CD4-positive, CD25-positive, alpha-beta regulatory T cell (primary cell): ENCODE measurements at regions not wholly inside any gene's neighbourhood (a gene's known extent, or its start where the extent isn't known, plus 50 kb on each side); places are given as distances from the start of the nearest gene placed in this dataset.
"Not testable (repeated sequence)": the region's sequence is repeated elsewhere in the genome, so short reads cannot be mapped to it uniquely, and the experiment has no call there.

ENCODE experiments used
- ATAC-seq, 2 donors: fragments of 150-1000 bp; cut with Tn5 transposase; one replicate each; pipeline ENCODE4 v1.10.0; 2021; ENCODE audit warnings: low read depth in 2 of 2, moderate number of reproducible peaks in 2 of 2, moderate library complexity in 1 of 2
- DNase-seq, 3 donors: peaks; one replicate each; pipeline versions ENCODE4 v3.0.0 to v3.0.0-alpha.2; 2012 to 2022; ENCODE audit warnings: mixed read lengths in 1 of 3
- H3K27ac ChIP-seq: one replicate; pipeline ENCODE4 v1.7.0; 2013; ENCODE audit warnings: mild to moderate bottlenecking, low read length; ENCODE audit not compliant: insufficient read depth, poor library complexity, severe bottlenecking
- H3K27me3 ChIP-seq: one replicate; pipeline ENCODE4 v1.7.0; 2013; ENCODE audit warnings: low read length; ENCODE audit not compliant: control insufficient read depth, insufficient read depth
- H3K36me3 ChIP-seq: one replicate; pipeline ENCODE4 v1.7.0; 2013; ENCODE audit warnings: mild to moderate bottlenecking, low read length, moderate library complexity; ENCODE audit not compliant: control insufficient read depth, insufficient read depth
- H3K4me1 ChIP-seq: 2 replicates; pipeline ENCODE4 v1.7.0; 2013; ENCODE audit warnings: mild to moderate bottlenecking, low read length; ENCODE audit not compliant: insufficient read depth, control insufficient read depth, poor library complexity, severe bottlenecking
- H3K4me3 ChIP-seq: one replicate; pipeline ENCODE4 v1.7.0; 2013; ENCODE audit warnings: low read depth, mild to moderate bottlenecking, low read length, moderate library complexity
- H3K9me3 ChIP-seq, 2 experiments: 1 replicate in 1 of 2; 2 replicates in 1 of 2; pipeline ENCODE4 v1.7.0; 2013; ENCODE audit warnings: low read length in 2 of 2, mild to moderate bottlenecking in 1 of 2, moderate library complexity in 1 of 2; ENCODE audit not compliant: control insufficient read depth in 2 of 2
- H3K27ac Mint-ChIP-seq, 3 donors: one replicate each; pipeline ENCODE4 v1.8.0; 2020 to 2022; ENCODE audit warnings: mild to moderate bottlenecking in 3 of 3, mixed read lengths in 3 of 3, moderate library complexity in 2 of 3
- H3K27me3 Mint-ChIP-seq: one replicate; pipeline ENCODE4 v1.8.0; 2022; ENCODE audit warnings: mild to moderate bottlenecking, mixed read lengths
- H3K36me3 Mint-ChIP-seq: one replicate; pipeline ENCODE4 v1.8.0; 2020; ENCODE audit warnings: mixed read lengths
- H3K4me1 Mint-ChIP-seq, 4 donors: one replicate each; pipeline ENCODE4 v1.8.0; 2020 to 2022; ENCODE audit warnings: mixed read lengths in 4 of 4, mild to moderate bottlenecking in 1 of 4
- H3K4me3 Mint-ChIP-seq, 4 donors: one replicate each; pipeline ENCODE4 v1.8.0; 2020 to 2022; ENCODE audit warnings: mild to moderate bottlenecking in 4 of 4, mixed read lengths in 4 of 4, moderate library complexity in 3 of 4
- H3K9me3 Mint-ChIP-seq, 7 donors: one replicate each; pipeline ENCODE4 v1.8.0; 2020 to 2022; ENCODE audit warnings: mixed read lengths in 7 of 7, mild to moderate bottlenecking in 3 of 7, moderate library complexity in 2 of 7

- H3K27ac ChIP-seq, H3K36me3 ChIP-seq, ATAC-seq, DNase-seq, H3K4me3 ChIP-seq, H3K9me3 Mint-ChIP-seq, H3K36me3 Mint-ChIP-seq, H3K4me3 Mint-ChIP-seq, H3K27me3 ChIP-seq, H3K27ac Mint-ChIP-seq, H3K9me3 ChIP-seq, H3K4me1 ChIP-seq, H3K4me1 Mint-ChIP-seq: not testable (repeated sequence)
- peaks cover 20% of the 10 kb centered on the region for H3K27me3 Mint-ChIP-seq
Observed at GRCh38 chr19:40940771-40941170, 50.3 kb upstream of the CYP2B6 start.

DNA sequence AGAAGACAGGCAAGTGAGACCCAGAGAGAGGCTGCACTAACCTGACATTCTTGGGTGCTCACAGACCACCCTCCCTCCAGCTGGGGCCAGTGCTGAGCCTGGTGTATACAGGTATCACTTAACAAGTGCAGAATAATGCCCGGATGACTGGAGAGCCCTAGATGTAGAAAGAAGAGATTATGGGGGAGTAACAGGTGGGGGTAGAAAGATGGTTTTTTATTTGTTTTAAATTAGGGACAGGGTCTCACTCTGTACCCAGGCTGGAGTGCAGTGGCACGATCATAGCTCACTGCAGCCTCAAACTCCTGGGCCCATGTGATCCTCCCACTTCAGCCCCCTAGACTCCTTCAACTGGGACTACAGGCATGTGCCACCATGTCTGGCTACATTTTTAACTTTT is 53.1 kb upstream of the CYP2B6 start:
- H3K27me3 ChIP-seq, ATAC-seq, H3K4me3 Mint-ChIP-seq, H3K36me3 Mint-ChIP-seq, H3K4me1 Mint-ChIP-seq, H3K4me1 ChIP-seq, H3K9me3 ChIP-seq, DNase-seq, H3K4me3 ChIP-seq, H3K27ac Mint-ChIP-seq, H3K36me3 ChIP-seq, H3K9me3 Mint-ChIP-seq, H3K27ac ChIP-seq: not testable (repeated sequence)
- peaks cover 14% of the 10 kb centered on the region for H3K27me3 Mint-ChIP-seq

DNA sequence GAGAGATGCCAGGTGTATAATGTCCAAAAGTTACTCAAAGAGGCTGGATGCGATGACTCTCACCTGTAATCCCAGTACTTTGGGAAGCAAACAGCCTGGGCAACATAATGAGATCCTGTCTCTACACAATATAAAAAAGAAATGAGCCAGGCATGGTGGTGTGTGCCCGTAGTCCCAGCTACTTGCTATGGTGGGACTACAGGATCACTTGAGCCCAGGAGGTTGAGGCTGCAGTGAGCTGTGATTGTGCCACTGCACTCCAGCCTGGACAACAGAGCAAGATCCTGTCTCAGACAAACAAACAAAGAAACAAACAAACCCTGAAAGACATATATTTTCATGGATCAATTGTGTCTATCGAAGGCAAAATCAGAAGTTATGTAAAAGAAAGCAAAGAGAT is 54.3 kb upstream of the CYP2B6 start:
- peaks cover 0 to 2% (median 0%) of the 10 kb centered on the region in 4 donors for H3K4me1 Mint-ChIP-seq
- H3K4me3 Mint-ChIP-seq, result no peak overlapping the region
- ATAC-seq (no peak), DNase-seq (no peak)
- Histone ChIP-seq H3K4me3 (no peak overlapping the region), H3K27ac (no peak overlapping the region), H3K36me3 (no peaks in the 10 kb centered on the region), H3K4me1 (no peaks in the 10 kb centered on the region), H3K9me3 (no peaks in the 10 kb centered on the region), H3K27me3 (no peaks in the 10 kb centered on the region)
- H3K27me3 Mint-ChIP-seq, result peaks cover 14% of the 10 kb centered on the region
- peaks cover 0 to 5% (median 0%) of the 10 kb centered on the region in 7 donors for H3K9me3 Mint-ChIP-seq
- peak overlapping the region in 1 of 3 donors; percentile 44 for H3K27ac Mint-ChIP-seq
- no peaks in the 10 kb centered on the region for H3K36me3 Mint-ChIP-seq

DNA sequence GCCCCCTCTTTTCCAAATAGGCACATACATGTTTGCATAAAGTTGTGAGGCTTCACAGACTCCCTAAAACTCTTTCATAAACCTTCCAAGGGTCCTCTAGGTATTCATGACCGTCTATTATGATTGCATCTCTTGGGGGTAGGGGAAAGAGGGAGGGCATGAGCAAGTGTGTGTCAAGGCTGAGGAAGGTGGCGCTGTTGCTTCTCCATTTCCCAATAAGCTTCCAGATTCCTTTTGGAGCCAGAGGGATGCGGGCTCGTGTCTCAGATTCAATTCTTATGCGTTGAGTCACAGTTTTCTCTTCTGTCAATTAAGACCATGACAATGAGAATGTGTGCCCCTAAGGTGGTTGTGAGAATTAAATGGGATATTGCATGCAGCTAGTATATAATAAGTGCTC is 51.0 kb upstream of the CYP2A7 start:
- H3K4me1 Mint-ChIP-seq, result peaks cover 0 to 2% (median 0%) of the 10 kb centered on the region in 4 donors
- Histone ChIP-seq H3K27me3 (peaks cover 5% of the 10 kb centered on the region), H3K4me3 (no peak overlapping the region), H3K36me3 (no peaks in the 10 kb centered on the region), H3K27ac (no peak overlapping the region), H3K4me1 (no peaks in the 10 kb centered on the region), H3K9me3 (no peaks in the 10 kb centered on the region)
- ATAC-seq, result no peak
- peaks cover 20% of the 10 kb centered on the region for H3K27me3 Mint-ChIP-seq
- DNase-seq, result no peak
- H3K27ac Mint-ChIP-seq, result no peak overlapping the region
- H3K36me3 Mint-ChIP-seq, result no peaks in the 10 kb centered on the region
- no peak overlapping the region for H3K4me3 Mint-ChIP-seq
- H3K9me3 Mint-ChIP-seq, result peaks cover 0 to 5% (median 0%) of the 10 kb centered on the region in 7 donors

GRCh38 chr19:40932008-40932959 is 50.3 kb upstream of the CYP2A7 start:
- Histone ChIP-seq H3K27ac (no peak overlapping the region), H3K9me3 (no peaks in the 10 kb centered on the region), H3K4me3 (no peak overlapping the region), H3K27me3 (peaks cover 8% of the 10 kb centered on the region), H3K4me1 (no peaks in the 10 kb centered on the region), H3K36me3 (no peaks in the 10 kb centered on the region)
- no peaks in the 10 kb centered on the region for H3K36me3 Mint-ChIP-seq
- no peak overlapping the region for H3K4me3 Mint-ChIP-seq
- peaks cover 0 to 3% (median 0%) of the 10 kb centered on the region in 7 donors for H3K9me3 Mint-ChIP-seq
- no peak for ATAC-seq
- peaks cover 0 to 2% (median 0%) of the 10 kb centered on the region in 4 donors for H3K4me1 Mint-ChIP-seq
- H3K27me3 Mint-ChIP-seq, result peaks cover 20% of the 10 kb centered on the region
- no peak overlapping the region for H3K27ac Mint-ChIP-seq
- no peak for DNase-seq
